ENCODE measurements at regions not wholly inside any gene's neighbourhood (a gene's known extent, or its start where the extent isn't known, plus 50 kb on each side); places are given as distances from the start of the nearest gene placed in this dataset.

DNA sequence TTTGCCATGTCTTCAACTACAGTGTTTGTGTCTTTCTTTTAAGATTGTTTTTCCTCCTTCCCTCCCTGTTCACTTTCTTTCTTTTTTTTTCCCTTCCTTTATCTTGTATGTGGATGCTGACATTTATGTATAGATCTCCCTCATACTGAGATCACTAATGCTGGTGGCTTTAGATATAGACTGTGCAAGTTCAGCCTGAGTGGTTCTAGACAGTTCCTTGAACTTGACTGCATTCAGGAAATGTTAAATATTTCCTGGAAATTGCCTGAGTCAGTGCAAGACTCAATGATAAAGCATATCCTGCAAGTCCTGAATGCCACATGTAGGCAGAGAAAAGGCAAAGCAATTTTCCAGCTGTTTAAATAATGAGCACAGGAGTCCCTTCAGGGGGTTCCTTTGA lies 182.5 kb upstream of the NR3C1 start:
- DNase-seq (ENCODE audit: low spot score): no peak

DNA sequence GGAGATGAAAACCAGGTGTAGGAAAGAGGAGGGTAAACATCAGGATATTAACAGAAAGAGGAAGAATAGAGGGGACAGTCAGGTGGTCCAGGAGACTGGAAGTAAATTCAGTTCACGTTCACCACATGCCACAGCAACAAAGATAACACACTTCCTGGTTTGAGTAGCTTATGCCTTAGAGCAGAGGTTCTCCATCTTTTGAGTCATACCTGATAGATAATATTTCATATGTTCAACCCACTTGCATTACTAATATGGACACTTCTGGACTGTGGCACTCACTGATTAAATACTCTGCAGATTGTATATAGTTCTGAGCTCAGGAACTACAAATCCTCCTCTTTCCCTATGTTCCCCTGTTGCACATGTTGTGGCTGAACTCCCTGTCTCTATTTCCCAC lies 179.9 kb upstream of the NR3C1 start:
- no peak for DNase-seq (ENCODE audit: low spot score)

DNA sequence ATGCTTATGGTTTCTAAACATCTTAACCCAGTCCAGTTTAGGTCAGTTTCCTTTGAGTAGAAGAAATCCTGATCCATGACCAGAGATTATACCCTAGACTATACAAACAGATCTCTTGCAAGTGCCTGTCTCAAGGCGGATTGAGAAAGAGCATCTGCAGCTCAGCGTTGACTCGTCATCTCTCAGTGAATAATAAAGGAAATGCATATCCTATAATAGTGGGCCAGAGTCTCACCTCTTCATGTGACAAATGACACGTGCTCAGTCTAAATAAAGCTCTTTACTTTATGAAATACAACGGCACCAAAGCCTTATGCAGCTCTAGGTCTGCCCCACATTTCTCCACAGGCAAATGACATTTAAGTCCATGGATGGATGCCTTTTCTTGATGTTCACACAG lies 179.4 kb upstream of the NR3C1 start:
- DNase-seq (ENCODE audit: low spot score): no peak

DNA sequence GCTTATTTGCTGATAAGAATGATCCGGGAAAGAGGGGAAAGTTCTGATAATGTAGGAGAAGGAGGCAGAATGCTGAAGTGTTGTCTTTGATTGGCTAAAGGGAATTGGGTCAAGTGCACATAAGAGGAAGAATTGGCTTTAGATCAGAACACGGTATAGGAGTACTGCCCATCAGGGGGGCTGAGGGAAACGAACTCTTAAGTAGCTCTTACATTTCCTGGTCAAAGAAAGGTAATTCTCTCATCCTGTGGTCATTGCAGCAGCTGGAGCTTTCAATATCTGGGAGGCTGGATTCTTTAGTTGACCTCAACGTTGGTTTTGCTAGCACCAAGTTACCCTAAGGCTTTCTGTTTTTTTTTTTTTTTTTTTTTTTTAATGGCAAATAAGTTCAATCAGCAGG lies 178.7 kb upstream of the NR3C1 start:
- DNase-seq (ENCODE audit: low spot score): no peak

DNA sequence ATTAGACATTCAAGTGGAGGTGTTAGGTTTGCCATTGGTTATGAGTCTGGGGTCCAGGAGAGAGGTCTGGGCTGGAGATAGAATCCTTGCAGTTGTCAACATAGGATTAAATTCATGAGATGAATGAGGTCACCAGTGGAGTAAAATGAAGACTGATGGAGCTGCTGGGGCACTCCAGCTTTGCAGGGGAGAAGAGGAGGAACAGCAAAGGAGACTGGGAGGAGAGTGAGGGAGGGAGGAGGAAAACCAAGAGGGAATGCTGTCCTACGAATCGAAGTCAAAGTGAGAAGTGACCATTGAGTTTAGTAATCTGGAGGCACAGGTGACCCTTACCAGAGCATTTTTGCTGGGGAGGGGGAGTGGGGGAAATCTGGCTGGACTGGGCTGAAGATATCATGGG lies 178.2 kb upstream of the NR3C1 start:
- no peak for DNase-seq (ENCODE audit: low spot score)

DNA sequence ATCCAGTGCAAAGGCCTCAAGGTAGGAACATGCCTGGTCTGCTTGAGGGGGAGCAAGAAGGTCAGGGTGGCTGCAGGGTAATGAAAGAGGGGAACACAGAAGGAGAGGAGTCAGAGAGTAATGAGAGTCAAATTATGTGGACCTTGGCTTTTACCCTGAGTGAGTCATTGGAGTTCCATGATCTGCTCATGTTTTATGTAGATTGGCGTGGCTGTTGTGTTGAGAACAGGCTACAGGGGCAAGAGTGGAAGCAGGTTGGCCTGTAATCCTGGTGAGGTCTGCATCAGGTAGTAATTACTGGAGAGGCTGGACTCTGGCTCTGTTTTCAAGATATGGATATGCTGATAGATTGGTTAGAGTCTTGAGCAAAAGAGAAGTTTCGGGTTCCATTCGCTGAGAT lies 177.7 kb upstream of the NR3C1 start:
- DNase-seq (ENCODE audit: low spot score): no peak

DNA sequence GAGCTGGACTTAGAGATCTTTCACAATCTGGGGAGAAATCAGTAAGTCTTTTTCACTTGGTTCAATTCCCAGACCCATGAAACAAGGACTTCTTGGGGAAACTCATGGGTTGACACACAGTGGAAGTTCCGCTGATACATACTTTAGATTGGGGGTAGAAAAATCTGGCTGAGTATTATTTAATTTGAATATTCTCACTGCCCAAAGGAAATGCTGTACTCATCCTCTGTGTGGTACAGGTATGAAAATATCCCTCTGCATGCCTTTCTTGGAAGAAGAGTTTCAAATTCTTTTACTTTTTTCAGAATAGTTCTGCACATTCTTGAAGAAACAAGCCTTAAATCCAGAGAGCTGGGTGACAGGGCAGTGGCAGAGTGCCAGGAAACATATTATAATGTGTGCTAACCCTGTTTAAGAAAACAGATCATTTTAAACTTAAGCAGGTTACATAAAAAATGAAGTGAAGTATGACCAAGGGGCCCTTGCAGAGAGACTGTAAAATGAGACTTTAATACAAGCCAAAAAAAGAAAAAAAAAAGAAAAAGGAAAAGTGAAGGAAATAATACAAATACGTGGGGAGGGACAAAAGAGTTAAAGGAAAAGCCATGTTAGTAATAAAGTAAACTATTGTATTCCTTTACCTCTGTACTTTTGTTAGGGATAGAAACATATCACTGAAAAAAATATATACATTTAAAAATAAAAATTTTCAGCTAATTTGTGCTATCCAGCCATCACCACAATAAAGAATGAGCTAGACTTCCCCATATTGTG lies 173.4 kb upstream of the NR3C1 start:
- no peak for DNase-seq (ENCODE audit: low spot score)

DNA sequence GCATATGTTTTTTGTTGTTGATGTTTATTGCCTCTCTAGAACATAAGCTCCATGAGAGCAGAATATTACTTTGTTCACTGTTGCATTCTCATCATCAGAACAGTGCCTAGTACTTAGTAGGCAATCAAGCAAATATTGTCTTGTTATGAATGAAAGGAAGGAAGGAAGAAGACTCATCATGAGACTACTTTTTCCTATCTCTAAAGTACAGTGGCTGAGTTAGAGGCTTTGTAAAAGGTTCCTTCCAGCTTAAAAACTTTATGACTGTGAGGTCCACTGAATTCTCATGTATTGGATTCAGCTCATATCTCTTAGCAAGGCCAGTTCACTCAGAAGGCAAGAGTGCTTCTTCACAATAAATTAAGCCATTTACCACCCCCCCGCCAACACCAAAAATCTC lies 171.8 kb upstream of the NR3C1 start:
- DNase-seq (ENCODE audit: low spot score): no peak

DNA sequence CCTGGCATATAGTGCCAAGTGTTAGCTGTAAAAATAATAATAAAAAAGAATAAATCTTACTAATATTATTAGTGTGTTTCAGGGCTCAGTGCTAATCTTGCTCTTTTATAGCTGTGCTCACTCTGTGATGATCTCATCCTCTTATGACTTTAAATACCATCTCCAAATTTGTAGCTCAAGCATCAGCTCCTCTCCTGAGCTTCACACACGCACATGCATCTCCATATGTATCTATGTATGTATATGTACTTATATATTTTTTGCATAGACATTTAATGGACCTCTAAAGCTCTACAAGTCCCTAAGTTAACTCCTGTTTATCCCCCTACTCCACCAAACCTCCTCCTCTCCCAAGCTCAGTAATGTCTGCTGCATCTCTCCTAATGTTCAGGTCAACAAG lies 170.8 kb upstream of the NR3C1 start:
- no peak for DNase-seq (ENCODE audit: low spot score)

DNA sequence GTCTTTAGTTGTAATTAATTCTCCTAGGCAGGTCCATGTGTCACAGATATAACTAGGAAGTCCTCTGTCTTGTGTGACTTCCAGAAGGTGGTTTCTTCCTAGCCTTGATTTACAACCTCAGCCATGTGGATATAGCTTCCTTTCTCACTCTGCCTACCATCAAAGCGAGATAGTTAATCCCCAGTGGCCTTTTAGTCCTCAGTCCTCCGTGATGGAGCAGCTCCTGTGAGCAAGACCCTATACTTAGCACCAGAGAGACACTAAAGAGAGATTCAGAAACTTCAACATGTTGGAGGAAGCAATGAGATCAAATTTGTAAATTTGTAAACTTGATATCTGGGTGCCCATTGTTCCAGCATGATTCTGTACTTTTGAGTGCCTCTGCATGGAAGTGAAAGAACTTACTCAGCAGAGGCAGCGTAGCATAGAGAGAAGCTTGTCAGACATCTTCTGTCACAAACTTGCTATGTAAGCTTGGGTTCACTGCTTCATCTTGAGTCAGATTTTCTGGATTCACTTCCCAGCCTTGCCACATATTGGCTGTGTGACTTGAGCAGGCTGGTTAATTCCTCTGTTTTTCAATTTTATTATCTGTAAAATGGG lies 170.2 kb upstream of the NR3C1 start:
- DNase-seq (ENCODE audit: low spot score): no peak

DNA sequence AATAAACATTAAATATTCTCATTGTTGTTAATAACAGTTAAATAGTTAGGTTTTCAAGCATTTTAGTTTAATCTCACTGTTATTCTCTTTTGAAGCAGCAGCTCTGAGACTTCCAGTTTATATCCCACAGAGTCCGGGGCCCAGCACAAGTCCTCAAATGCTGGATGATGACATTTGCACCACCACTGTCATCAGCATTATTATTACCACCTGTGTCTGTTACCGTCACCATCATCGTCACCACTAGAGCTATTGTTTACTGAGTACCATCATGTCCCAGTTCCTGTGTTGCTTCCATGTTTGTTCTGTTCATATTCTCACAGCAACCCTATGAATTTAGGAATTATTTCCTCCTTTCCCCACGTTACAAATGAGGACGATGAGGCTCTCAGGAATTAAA lies 169.2 kb upstream of the NR3C1 start:
- DNase-seq (ENCODE audit: low spot score): no peak

DNA sequence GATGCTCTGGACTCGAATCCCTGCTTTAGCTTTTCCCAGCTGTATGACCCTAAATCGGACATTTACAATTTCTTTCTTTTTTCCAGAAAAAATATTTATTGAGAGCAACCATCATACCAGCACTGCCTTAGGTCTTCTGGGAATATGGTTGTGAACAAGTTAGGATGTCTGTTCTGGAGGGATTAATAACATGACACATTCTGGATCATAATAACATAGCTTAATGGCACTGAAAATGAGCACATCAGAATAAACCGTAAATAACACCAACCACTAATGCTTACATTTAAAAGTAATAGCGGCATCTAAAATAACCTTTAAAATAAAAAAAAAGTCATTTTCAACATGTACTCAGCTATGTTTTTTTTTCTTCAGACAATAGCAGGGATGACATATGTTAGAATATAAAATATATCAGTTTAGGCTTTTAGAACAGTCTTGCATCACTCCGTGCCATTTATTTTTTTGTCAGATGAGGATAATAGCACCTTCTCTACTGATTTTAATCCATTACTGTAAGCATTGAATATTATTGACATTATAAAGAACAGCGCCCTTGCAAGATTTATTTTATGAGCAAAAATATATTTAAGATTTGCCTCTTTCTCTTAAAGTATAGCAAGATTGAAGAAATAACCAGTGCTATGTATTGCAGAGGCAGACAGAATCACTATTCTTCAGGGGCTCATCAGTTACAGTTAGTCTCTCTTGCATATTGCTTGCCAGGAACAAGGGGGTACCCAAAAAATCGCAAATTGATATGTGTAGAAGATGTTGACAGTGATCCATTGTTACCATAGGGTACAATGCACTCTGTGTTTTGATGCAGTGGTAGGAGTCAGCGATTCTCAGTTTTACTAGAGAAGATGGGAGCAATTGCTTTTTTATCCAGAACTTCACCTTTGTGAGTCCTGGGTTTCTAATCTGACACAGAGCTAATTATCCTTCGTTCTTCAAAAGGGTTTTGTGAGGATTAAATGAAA lies 168.4 kb upstream of the NR3C1 start:
- DNase-seq (ENCODE audit: low spot score): no peak

DNA sequence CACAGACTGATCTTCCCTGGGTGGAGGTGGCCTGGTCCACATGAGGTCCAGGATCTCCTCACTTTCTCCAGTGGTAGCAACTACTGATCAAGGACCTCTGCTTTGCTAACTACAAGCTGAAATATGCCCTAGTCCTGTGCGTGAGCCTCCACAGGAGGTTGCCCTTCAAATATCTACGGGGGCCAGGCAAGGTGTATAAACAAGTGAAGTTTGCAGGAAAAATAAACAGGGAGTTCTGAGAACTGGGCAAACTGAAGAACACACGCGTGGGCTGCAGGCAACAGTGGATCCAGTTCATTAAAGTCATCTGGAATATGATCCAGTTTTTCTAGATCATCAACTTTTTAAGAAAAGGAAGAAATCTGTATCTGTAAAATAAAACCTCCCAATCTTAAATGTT lies 167.5 kb upstream of the NR3C1 start:
- DNase-seq (ENCODE audit: low spot score): no peak

DNA sequence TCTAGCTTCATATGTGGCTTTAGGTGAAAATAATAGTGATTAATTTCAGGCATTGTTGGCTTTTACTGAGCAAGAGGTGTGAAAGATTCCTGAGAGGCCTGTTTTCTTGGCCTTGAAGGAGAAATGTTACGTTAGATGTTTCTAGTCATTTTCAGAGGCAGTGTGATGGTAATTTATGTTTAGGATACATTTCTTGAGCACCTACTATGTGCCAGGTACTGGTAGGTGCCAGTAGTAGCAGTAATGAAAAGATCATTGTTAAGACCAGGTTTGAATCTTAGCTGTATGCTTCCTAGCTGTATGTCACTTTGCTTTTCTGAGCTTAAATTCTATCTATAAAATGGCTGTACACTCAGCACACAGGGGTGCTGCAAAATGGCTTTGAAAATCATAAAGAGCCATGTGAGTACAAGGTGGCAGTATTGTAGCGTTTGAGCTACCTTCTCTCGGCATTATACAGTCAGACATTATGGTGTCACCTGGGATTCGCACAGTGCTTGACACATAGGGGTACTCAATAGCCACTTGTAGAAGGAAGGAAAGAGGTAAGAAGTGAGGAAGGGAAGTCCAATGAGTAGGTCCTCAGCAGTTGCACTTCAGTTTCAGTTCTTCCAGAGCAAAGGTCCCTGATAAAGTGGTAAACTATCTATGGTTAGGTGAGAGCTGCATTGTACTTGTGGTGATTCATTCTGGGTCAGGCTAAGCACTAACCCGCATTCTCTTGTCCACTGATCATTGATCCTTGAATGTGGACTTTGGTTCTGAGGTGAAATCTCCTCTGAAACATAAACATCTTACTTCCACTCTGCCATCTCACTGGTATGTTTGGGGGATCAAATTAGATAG lies 166.5 kb upstream of the NR3C1 start:
- no peak for DNase-seq (ENCODE audit: low spot score)

DNA sequence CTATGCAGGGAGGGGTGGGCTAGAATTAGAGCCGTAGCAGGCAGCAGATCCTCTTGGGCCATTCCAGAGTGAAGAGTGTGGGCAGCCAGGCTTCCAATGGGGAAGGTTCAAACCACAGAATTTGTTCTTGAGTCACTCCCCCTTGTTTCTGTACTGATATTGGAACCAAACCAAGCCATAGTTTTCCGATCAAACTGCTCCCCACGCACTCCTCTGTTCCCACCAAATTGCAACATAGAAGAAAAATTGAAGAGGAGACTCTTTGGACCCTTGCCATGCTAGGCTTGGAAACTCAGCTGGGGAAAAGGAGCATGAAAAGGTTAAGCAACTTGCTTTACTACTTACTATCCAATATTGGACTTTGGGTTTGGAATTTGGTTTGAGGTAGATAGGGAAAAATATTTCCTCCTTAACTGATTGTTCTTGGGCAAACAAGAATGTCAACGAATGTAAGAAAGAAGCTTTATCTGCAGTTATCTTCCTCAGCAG lies 165.8 kb upstream of the NR3C1 start:
- DNase-seq (ENCODE audit: low spot score): no peak

DNA sequence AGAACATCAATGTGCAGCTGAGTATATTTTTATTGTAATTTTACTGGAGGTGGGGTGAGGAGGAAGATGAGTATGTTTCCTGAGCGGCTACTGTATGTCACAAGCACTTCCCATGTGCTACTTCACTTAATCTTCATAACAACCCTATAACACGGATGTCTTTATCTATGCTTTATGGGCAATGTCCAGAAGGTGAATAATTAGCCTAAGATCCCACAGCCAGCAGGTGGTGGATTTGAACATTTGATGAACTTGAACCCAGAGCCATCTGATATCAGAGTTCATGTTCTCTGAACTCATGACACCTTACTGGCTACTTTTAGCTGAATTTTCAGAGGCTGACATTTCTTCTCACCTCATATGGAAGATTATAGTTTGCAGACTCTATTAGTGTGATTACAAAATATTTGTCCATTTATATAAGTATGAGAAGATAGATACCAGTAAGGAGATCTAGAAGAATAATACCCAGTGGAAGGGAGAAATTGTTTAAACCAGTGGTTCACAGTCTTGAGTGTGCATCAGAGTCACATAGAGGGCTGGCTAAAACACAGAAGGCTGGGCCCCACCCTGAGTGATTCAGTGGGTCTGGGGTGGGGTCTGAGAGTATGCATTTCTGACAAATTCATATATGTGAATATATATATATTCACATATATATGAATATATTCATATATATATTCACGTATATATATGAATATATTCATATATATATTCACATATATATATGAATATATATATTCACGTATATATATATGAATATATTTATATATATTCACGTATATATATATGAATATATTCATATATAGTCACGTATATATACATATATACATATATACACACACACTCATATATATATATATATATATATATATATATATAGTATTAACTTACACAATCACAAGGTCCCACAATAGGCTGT lies 164.4 kb upstream of the NR3C1 start:
- DNase-seq (ENCODE audit: low spot score): no peak

DNA sequence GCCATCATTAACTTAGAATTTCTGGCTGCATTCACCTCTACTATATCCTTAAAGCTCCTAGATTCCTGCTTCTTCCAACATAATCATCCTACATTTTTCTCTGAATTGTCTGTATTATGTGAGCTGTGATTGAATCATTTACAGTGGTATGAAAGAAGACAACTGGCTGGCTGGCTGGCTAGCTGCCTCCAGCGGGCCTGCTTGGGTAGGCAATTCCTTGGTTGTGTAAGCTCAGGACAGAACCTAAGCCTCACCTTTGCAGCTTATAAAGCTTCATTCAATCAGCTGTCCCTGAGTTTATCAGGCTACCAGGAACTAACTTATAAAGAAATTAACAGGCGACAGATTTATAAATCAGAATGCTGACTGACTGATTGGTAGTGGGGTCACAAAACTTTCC lies 162.7 kb upstream of the NR3C1 start:
- DNase-seq (ENCODE audit: low spot score): no peak

DNA sequence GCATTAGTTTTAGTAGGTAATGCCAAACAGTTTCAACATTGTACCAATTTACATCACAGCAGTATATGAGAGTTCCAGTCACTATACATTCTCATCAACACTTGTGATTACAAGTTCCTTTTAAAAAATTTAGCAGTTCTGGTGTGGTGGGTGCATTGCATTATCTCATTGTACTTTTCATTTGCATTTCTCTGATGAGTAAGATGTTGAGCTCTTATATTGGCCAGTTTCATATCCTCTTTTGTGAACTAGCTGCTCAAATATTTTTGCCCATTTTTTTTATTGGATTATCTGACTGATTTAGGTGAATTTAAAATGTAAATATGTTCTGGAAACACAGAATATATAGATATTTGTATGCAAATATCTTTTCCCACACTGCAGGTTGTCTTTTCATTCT lies 160.9 kb upstream of the NR3C1 start:
- DNase-seq (ENCODE audit: low spot score): no peak

DNA sequence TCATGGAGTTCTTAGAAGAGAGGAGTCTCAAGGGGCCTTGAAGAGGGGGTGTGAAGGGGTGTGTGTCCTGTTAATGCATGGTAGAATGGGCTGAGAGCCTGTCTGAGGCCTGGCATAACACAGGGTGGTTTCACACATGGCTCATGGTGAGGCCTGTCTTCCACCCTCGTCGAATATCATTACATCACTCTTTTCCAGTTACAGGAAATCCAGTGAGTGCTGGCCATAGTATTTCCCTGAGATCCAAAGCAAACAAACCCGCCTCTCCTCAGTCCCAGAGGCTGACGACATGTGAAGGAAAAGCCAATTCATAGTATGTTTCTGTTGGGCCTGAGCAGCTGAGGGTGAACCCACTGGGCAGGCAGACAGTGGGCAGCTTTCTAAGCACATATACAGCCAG lies 159.4 kb upstream of the NR3C1 start:
- DNase-seq (ENCODE audit: low spot score): no peak

DNA sequence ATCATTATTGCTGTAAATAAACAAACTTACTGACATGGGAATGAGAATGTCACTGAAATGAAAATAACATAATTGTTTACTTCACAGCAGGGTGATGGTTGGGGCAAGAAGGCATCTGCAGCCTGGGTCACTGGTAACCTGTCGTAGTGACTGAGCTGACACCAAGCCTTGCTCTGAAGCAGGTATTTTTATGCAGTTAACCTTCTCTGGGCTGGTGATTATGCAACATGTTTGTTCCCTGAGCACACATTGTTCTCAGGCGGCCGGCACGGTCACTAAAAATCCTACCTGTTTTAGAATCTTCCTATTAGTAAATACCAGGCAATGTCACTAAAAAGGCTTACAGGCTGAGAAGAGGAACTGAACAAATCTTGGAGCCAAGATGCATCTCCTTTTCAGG lies 157.7 kb upstream of the NR3C1 start:
- no peak for DNase-seq (ENCODE audit: low spot score)

DNA sequence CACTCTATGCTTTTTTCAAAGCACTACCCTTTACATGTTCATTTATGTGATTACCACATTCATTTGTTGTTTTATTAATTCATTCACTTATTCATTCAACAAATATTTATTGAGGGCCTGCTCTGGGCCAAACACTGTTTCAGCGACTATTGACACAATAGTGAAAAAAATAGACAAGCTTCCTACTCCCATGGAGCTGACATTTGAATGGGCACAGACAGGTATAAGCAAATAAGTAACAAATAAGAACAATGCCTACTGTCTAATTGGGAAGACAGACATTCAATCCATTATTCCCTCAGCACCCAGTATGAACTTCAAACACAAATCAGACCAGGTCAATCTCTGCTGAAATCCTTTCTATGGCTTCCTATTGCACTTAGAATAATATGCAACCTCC lies 156.9 kb upstream of the NR3C1 start:
- DNase-seq (ENCODE audit: low spot score): no peak
